Skeletal muscle tissue (tissue), 3 donors: ENCODE measurements at regions not wholly inside any gene's neighbourhood (a gene's known extent, or its start where the extent isn't known, plus 50 kb on each side); places are given as distances from the start of the nearest gene placed in this dataset.

Experiments used
- H3K27ac ChIP-seq: one replicate; pipeline ENCODE4 v1.7.0; 2013; ENCODE audit warnings: mild to moderate bottlenecking, low read depth, low read length, inconsistent platforms
- H3K27me3 ChIP-seq, 3 donors: one replicate each; pipeline ENCODE4 v1.7.0; 2013; ENCODE audit warnings: low read length in 3 of 3; ENCODE audit not compliant: control insufficient read depth in 3 of 3, insufficient read depth in 3 of 3
- H3K36me3 ChIP-seq, 3 donors: one replicate each; pipeline ENCODE4 v1.7.0; 2013; ENCODE audit warnings: low read length in 3 of 3; ENCODE audit not compliant: control insufficient read depth in 3 of 3, insufficient read depth in 3 of 3
- H3K4me1 ChIP-seq, 3 donors: one replicate each; pipeline ENCODE4 v1.7.0; 2013; ENCODE audit warnings: low read length in 3 of 3, mild to moderate bottlenecking in 3 of 3; ENCODE audit not compliant: control insufficient read depth in 3 of 3, insufficient read depth in 3 of 3
- H3K4me3 ChIP-seq, 3 donors: one replicate each; pipeline ENCODE4 v1.7.0; 2013; ENCODE audit warnings: low read length in 3 of 3
- H3K9ac ChIP-seq, 3 donors: one replicate each; pipeline ENCODE4 v1.7.0; 2013; ENCODE audit warnings: low read length in 3 of 3, mild to moderate bottlenecking in 3 of 3, moderate library complexity in 2 of 3, low read depth in 1 of 3
- H3K9me3 ChIP-seq, 3 donors: one replicate each; pipeline ENCODE4 v1.7.0; 2013; ENCODE audit warnings: low read length in 3 of 3; ENCODE audit not compliant: control insufficient read depth in 3 of 3
- donor health status: Osteomylitis.

DNA sequence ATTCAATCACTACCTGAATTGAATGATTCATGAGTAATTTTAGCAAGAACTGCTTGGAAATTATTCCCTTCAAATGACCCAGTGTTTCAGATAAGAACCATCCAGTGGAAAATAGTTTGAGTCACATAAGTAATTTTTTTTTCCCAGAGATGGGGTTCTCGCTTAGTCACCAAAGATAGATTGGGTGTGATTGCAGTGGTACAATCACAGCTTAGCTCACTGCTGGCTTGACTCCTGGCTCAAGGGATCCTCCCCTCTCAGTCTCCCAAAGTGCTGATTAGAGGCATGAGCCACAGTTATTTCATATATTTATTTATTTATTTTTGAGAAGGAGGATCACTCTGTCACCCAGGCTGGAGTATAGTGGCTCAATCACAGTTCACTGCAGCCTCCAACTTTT, 574.5 kb upstream of the ARRDC3 start:
- H3K9ac ChIP-seq = no peak overlapping the region

DNA sequence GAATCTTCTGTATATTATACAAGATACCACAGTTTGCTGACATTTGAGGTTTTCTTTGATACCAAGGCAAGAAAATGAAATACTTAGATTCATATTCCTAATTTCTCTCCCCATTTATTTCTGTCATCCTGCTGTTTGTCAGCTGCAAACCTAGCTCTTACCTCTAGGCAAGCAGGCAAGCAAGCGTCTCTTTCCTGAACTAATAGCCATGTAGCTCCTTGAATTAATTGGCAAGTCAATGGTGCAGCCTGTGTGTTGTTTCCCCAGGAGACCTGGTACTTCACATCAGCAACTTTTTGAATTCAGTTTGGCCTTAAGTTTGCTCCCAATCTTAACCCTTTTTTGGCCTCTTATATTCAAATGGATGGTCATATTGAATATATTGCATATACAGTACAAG, 573.6 kb upstream of the ARRDC3 start:
- Histone ChIP-seq H3K9ac (no peak overlapping the region), H3K4me3 (no peak overlapping the region), H3K27ac (no peak overlapping the region), H3K27me3 (no peaks in the 10 kb centered on the region), H3K9me3 (no peaks in the 10 kb centered on the region), H3K4me1 (no peaks in the 10 kb centered on the region), H3K36me3 (no peaks in the 10 kb centered on the region)

More for the DNA sequence above, 574.5 kb upstream of the ARRDC3 start:
- no peak overlapping the region for H3K27ac ChIP-seq
- no peaks in the 10 kb centered on the region for H3K4me1 ChIP-seq
- no peaks in the 10 kb centered on the region for H3K36me3 ChIP-seq
- H3K9me3 ChIP-seq = no peaks in the 10 kb centered on the region
- no peak overlapping the region for H3K4me3 ChIP-seq
- no peaks in the 10 kb centered on the region for H3K27me3 ChIP-seq

DNA sequence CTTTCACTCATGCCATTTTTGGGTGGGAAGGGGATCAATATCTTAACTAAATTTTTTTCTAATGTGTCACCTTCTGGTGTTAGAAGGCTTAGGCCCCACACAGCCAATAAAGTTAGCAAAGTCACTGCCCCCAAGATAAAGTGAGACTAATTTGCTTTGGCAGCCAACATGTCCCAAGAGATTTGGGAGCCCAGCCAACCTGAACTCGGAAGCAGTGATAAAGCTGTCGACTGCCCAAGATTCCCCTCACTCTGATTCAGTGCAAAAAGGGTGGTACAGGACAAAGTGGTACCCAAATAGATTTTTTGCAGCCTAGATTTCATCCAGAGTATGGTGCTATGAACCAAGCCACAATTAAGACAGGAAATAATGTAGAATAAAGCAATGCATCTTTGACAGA, 572.5 kb upstream of the ARRDC3 start:
- H3K9me3 ChIP-seq = no peaks in the 10 kb centered on the region
- no peak overlapping the region for H3K4me3 ChIP-seq
- H3K36me3 ChIP-seq = no peaks in the 10 kb centered on the region
- H3K27me3 ChIP-seq = no peaks in the 10 kb centered on the region
- H3K9ac ChIP-seq = no peak overlapping the region
- H3K27ac ChIP-seq = no peak overlapping the region
- H3K4me1 ChIP-seq = no peaks in the 10 kb centered on the region

DNA sequence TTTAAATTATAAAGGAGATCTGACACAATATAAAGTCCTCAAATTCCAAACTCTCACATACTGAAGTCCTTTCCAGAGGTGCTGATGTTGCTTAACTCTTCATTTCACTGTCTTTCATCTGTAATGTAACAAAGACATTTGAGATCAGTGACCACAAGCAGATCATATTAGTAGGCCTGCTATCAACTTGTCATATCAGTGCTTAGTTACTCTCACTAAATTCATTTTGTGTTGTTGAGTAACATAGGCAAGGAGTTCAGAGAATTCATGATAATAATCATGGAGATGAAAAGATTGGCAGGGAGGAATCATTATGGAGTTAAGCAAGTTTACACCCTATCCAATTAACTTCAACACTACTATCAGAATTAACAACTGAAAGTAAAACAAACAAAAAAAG, 571.0 kb upstream of the ARRDC3 start:
- Histone ChIP-seq H3K9ac (no peak overlapping the region), H3K4me1 (no peaks in the 10 kb centered on the region), H3K27ac (no peak overlapping the region), H3K4me3 (no peak overlapping the region), H3K9me3 (no peaks in the 10 kb centered on the region), H3K36me3 (no peaks in the 10 kb centered on the region), H3K27me3 (no peaks in the 10 kb centered on the region)

DNA sequence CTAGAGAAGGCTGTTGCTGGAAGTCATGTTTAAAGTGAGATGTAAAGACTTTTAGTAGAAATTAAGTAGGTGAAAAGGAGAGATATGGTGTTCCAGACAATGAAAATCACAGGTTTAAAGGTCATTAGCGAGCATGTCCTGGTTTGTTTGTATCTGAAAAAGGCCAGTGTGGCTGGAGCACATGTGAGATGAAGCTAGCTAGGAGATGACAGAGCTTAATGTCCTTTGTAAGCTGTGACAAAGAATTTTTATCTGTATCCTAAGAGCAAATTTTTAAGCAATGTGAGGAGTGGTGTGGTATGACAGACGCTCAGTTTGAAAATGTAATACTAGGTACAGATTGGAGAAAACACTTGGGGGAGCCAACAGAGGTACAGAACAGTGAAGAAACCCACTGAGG, 567.2 kb upstream of the ARRDC3 start:
- Histone ChIP-seq H3K4me1 (no peaks in the 10 kb centered on the region), H3K27ac (no peak overlapping the region), H3K9me3 (no peaks in the 10 kb centered on the region), H3K36me3 (no peaks in the 10 kb centered on the region), H3K9ac (no peak overlapping the region), H3K27me3 (no peaks in the 10 kb centered on the region), H3K4me3 (no peak overlapping the region)

DNA sequence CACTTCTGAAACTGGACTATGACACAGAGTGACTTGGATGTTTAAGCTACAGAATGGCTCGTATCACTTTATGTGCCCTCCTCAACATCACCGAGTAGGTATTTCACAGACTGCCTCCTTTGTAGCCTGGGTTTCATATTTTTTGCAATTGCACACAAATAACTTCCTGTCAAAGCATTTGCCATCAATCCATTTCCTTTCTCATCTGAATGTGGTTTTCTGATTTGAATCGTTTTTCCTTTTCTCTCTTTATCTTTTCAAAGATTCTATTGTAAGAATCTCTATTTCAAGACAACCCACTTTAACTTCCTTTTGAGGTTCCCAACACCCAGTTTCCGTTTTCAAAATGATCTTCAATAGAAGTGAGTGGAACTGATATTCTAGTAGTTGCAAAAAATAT, 563.8 kb upstream of the ARRDC3 start:
- no peak overlapping the region for H3K4me3 ChIP-seq
- no peaks in the 10 kb centered on the region for H3K9me3 ChIP-seq
- H3K4me1 ChIP-seq = no peaks in the 10 kb centered on the region
- no peaks in the 10 kb centered on the region for H3K36me3 ChIP-seq
- no peaks in the 10 kb centered on the region for H3K27me3 ChIP-seq
- no peak overlapping the region for H3K9ac ChIP-seq
- no peak overlapping the region for H3K27ac ChIP-seq

DNA sequence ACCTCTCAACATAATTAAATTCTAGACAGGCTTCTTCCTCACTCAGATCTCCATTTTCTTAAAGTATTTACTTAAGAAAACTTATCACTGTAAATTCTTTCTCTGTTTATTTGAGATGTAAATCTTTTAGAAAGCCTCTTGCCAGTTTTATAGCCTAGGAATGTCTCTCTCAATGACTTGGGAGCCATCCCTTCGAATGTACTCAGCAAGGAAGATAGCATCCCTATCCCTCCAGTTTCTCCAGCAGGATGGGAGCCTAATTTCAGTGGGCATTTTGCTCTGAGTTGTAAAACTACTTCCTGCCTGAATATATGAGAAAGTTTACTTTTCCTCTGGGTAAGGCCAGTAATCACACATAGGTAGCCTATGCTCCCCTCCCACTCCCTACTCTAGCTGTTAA, 558.5 kb upstream of the ARRDC3 start:
- Histone ChIP-seq H3K9ac (no peak overlapping the region), H3K9me3 (no peaks in the 10 kb centered on the region), H3K27me3 (no peaks in the 10 kb centered on the region), H3K36me3 (no peaks in the 10 kb centered on the region), H3K27ac (no peak overlapping the region), H3K4me3 (no peak overlapping the region), H3K4me1 (no peaks in the 10 kb centered on the region)

DNA sequence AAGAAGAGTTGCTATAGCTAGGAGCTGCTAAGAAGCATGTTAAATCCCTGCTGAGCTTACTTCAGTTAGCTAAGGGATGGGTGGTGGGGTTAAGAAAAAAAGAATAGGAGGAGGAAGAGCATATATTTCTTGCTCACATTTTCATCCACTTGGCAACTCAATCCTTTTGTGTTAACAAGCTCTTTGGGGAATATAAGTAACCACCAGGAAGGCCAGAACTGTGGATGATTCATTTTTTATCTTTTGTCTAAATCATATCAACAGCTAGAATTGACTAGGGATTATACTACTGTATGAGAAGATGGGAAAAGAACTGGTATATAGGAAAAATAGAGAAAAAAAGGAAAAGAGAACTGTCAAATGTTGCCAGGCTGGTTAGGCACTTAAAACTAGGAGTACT, 555.3 kb upstream of the ARRDC3 start:
- H3K27ac ChIP-seq = no peak overlapping the region
- no peaks in the 10 kb centered on the region for H3K36me3 ChIP-seq
- no peaks in the 10 kb centered on the region for H3K27me3 ChIP-seq
- no peaks in the 10 kb centered on the region for H3K9me3 ChIP-seq
- no peaks in the 10 kb centered on the region for H3K4me1 ChIP-seq
- H3K4me3 ChIP-seq = no peak overlapping the region
- H3K9ac ChIP-seq = no peak overlapping the region

DNA sequence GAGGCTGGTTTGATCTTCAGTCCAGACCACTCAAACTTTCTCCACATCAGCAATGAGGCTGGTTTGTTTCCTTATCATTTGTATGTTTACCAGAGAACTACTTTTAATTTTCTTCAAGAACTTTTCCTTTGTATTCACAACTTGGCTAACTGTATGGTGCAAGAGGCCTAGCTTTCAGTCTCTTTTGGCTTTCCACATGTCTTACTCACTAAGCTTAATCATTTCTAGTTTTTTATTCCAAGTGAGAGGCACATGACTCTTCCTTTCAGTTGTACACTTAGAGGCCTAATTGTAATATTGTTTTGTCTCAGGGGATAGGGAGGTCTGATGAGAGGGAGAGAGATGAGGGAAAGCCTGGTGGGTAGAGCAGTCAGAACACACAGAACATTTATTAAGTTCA, 554.0 kb upstream of the ARRDC3 start:
- H3K9me3 ChIP-seq = no peaks in the 10 kb centered on the region
- H3K36me3 ChIP-seq = no peaks in the 10 kb centered on the region
- H3K4me3 ChIP-seq = no peak overlapping the region
- no peaks in the 10 kb centered on the region for H3K27me3 ChIP-seq
- no peak overlapping the region for H3K9ac ChIP-seq
- no peak overlapping the region for H3K27ac ChIP-seq
- H3K4me1 ChIP-seq = no peaks in the 10 kb centered on the region

DNA sequence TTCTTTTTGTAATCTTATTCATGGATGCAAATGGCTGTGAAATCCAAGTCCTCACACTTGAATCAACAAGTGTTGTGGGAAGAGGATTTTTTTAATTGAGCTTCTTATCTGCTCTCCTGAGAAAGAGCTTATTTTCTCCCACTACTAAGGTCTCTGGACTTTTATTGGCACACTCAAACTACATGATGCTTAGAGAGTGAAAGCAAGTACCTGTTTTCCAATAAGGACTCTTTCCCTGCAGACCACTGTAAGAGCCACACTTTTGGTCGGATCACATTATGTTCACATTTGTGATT, 546.4 kb upstream of the ARRDC3 start:
- Histone ChIP-seq H3K27ac (no peak overlapping the region), H3K27me3 (no peaks in the 10 kb centered on the region), H3K9ac (no peak overlapping the region), H3K36me3 (no peaks in the 10 kb centered on the region), H3K4me3 (no peak overlapping the region), H3K4me1 (no peaks in the 10 kb centered on the region), H3K9me3 (no peaks in the 10 kb centered on the region)

DNA sequence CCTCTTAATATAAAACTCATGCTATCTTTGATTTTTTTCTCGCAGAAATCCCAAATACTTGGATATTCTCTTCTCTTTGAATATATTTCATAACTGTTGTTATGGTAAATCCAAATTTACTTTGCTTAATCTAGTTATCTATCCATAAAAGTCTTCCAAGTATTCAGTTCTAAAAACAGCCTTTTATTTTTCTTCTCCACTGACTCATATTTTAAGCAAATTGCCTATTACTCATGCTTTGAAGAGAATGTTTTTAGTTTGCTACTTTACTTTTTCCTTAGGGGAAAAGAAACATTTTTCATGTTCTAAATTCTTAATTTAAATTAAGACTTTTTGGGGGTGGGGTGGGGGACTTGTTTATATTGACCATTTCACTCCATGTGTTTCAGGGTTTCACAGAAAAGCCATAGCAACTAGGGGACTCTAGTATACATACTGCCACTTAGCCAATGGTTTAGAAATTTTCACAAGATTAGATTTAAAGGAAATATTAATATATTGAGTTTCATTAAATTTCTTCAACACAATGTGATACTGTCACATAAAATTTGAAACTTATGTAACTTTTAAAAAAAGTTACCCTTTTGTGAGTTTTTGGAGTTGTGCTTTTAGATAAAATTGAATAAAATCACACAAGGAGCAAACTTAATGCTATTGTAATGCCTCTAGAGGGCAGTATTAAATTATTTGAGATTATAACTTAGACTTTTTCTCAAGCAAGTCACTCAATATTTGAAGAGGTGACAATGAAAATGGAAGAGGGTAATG, 545.8 kb upstream of the ARRDC3 start:
- Histone ChIP-seq H3K4me1 (no peaks in the 10 kb centered on the region), H3K9ac (no peak overlapping the region), H3K4me3 (no peak overlapping the region), H3K27ac (no peak overlapping the region), H3K27me3 (no peaks in the 10 kb centered on the region), H3K36me3 (no peaks in the 10 kb centered on the region), H3K9me3 (no peaks in the 10 kb centered on the region)
